Motor neuron (in vitro differentiated cells): ENCODE measurements at regions not wholly inside any gene's neighbourhood (a gene's known extent, or its start where the extent isn't known, plus 50 kb on each side); places are given as distances from the start of the nearest gene placed in this dataset.

Source experiments
- ATAC-seq, 8 experiments: fragments of 200-7000 bp; cut with Tn5 transposase; replicated peaks in 6 of 8; 2 replicates each; pipeline ENCODE4 v1.8.0; 2021; ENCODE audit warnings: mild to moderate bottlenecking in 8 of 8, moderate library complexity in 8 of 8
- H3K27ac ChIP-seq, 2 donors: fragments of 250-450 bp; sonication (Bioruptor Pico); 2 replicates each; pipeline ENCODE4 v1.9.0; 2021; ENCODE audit warnings: antibody characterized with exemption in 2 of 2, mild to moderate bottlenecking in 2 of 2, moderate library complexity in 1 of 2
- H3K4me1 ChIP-seq, 2 donors: fragments of 250-450 bp; sonication (Bioruptor Pico); replicated peaks in 1 of 2; 2 replicates each; pipeline ENCODE4 v1.6.1; 2021; ENCODE audit warnings: antibody characterized with exemption in 2 of 2, mild to moderate bottlenecking in 2 of 2, moderate library complexity in 1 of 2
- H3K4me3 ChIP-seq, 5 donors: fragments of 250-450 bp; sonication (Bioruptor Pico); 2 replicates each; pipeline ENCODE4 v1.9.0; 2021; ENCODE audit warnings: antibody characterized with exemption in 5 of 5, mild to moderate bottlenecking in 5 of 5, moderate library complexity in 4 of 5
- WGBS, 10 experiments: fragments of 450-650 bp; shearing (Covaris generic); methylation state at CpG; one replicate each; pipeline ENCODE4 v1.0.0; 2022; 5-methylcytosine and 5-hydroxymethylcytosine counted together
- in situ Hi-C, 9 experiments: fragments of 400-800 bp; cut with MboI; loops; one replicate each; pipeline ENCODE4 v1.15.0; 2021; ENCODE audit warnings: low sequenced_read_pairs in 9 of 9, low pct_unique_long_range_greater_than_20kb in 2 of 9; ENCODE audit not compliant: unreplicated experiment in 9 of 9

DNA sequence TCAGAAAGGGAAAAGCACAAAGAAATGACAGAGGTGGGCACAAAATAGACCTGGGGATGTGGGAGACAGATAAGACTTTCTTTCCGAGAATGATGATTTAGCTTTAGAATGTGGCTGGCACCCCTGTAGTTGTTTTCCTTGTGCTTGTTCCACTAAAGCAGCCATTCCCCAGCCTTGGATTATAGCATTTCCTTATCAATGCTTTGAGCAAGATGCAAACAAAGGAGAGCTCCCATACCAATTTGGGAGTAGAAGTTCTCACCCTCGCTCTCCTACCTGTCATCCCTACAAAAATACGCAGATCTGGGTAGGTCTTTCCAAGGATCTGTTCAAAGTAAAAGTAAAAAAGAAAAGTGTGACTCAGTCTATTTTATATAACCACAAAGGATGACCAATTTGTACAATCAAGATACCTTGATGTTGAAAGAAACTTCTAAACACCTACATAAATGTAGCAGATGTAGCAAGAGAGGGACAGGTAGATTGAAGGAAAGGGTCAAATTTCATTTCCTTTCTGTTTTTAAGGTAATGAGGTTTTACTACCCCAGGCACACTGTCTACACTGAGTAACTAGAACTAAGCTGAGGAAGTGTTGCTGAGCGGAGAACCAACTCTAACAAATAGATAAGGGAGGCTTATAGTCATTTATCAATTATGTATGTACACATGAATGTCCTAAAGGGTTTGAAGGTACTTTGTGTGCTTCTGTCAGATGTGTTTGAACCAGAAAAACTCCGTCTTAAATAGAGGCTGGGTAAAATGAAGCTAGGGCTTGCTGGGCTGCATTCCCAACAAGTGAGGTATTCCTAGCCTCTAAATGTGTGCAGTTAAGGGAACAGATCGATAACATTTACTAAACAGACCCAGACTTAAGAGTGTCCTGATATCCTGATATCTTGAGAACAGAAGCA is 91.1 kb upstream of the LRRN1 start:
- WGBS, 10 experiments = 13 to 96% (median 79%) methylated on average over 1 to 6 of the region's 6 CpGs; no CpG with 5 or more reads in 1 of the 10 experiments
- Histone ChIP-seq H3K27ac (no peak overlapping the region), H3K4me1 (peaks cover 4 to 9% of the 10 kb centered on the region in 2 donors), H3K4me3 (no peak overlapping the region)
- in situ Hi-C loops = no loop called here
- ATAC-seq = no peak

- in situ Hi-C loops = no loop called here
- Histone ChIP-seq H3K4me1 (peaks cover 5 to 6% of the 10 kb centered on the region in 2 donors), H3K27ac (no peak overlapping the region), H3K4me3 (no peak overlapping the region)
- ATAC-seq = no peak
- WGBS, 10 experiments = 0 to 75% (median 40%) methylated on average over 1 to 4 of the region's 6 CpGs; no CpG with 5 or more reads in 1 of the 10 experiments
Observed at GRCh38 chr3:3705090-3705775, 94.0 kb upstream of the LRRN1 start.

GRCh38 chr3:3701949-3702348 is 97.3 kb upstream of the LRRN1 start:
- peaks cover 5 to 9% of the 10 kb centered on the region in 2 donors for H3K4me1 ChIP-seq
- no peak overlapping the region for H3K4me3 ChIP-seq
- in situ Hi-C loops = no loop called here
- H3K27ac ChIP-seq = no peak overlapping the region
- WGBS, 10 experiments = 37 to 93% (median 74%) methylated on average over 2 to 5 of the region's 5 CpGs; no CpG with 5 or more reads in 1 of the 10 experiments
- ATAC-seq = no peak

DNA sequence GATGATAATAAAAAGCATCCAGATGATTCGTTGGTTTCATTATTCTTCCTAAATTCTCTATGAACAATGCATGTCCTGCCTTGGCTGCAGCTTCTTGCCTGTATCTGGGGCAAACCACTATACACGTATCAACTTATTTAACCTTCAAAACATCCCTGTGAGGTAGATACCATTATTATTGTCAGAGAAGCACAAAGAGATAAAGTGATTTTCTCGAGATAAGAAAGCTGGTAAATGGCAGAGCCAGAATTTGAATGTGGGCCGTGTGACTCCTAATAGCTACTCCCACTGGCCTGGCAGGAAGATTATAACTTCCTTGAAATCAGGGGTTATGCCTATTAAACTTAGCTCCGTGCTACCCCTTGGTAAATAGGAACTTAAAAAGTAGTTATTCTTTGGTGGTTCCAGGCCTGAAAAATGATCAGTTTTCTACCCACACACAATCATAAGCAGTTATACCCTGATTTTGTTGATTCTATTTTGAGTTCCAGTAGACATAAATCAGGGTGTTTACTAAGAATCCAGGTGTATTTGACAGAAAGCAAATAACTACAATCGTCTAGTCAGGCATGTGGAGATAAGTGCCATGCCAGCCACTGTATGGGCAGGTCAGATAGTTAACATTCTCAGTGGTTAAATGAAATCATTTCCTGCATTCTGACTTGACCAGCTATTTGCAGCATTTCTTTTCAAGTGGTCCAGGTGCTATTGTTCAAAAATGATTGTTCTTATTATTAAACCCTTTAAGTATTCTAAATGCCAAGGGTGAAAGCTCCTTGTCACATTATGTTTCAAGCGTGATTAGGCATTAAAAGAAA is 99.2 kb upstream of the LRRN1 start:
- Histone ChIP-seq H3K27ac (no peak overlapping the region), H3K4me1 (peaks cover 10 to 24% of the 10 kb centered on the region in 2 donors), H3K4me3 (no peak overlapping the region)
- in situ Hi-C loops = no loop called here
- 6 to 90% (median 72%) methylated on average over 2 to 7 of the region's 7 CpGs for WGBS, 10 experiments
- no peak for ATAC-seq

GRCh38 chr3:3699407-3699806 is 99.8 kb upstream of the LRRN1 start:
- no peak overlapping the region for H3K27ac ChIP-seq
- no peak overlapping the region for H3K4me3 ChIP-seq
- in situ Hi-C loops = no loop called here
- WGBS, 10 experiments = 14 to 100% (median 87%) methylated on average over 1 to 5 of the region's 5 CpGs; no CpG with 5 or more reads in 1 of the 10 experiments
- no peak for ATAC-seq
- H3K4me1 ChIP-seq = peaks cover 8 to 21% of the 10 kb centered on the region in 2 donors

DNA sequence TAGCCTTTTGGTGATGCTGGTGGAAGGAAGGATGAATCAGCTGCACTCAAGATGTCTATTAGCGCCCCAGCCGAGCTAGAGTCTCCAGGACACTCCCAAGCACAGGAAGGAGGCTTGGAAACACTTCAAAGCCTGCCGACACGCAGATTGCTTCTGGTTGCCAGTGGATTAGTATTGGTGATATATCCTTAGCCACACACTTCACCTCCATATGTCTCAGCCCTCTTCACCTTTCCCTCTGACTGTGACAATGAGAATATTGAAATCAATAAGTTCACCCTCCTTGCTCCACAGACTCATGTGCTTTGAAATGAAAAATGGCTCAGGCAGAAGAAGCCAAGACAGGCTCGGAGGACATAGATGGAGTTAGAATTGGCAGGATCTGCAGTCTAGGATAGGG is 102.9 kb upstream of the LRRN1 start:
- H3K4me3 ChIP-seq = no peak overlapping the region
- in situ Hi-C loops = no loop called here
- 0 to 92% (median 60%) methylated on average over 2 to 5 of the region's 5 CpGs; no CpG with 5 or more reads in 3 of the 10 experiments for WGBS, 10 experiments

DNA sequence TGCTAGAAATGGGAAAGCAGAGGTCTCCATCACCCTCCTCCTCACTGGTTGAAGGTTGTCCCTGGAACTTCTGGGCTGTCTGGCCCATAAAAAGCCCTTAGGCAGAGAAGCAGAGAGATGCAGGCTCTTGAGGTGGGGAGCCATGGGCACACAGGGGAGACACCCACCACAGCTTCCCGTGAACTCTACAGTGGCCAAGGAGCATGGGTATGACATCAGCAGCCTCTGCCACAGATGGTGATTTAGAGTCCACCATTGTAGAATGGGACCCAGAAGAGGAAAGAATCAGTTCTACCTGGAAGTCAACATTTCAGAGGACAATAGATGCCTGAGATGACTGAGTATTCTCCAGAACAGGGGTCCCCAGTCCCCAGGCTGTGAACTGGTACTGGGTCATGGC is 105.6 kb upstream of the LRRN1 start:
- in situ Hi-C loops = no loop called here
- 44% methylated on average over 1 of the region's 1 CpG; no CpG with 5 or more reads in 9 of the 10 experiments for WGBS, 10 experiments

More for the DNA sequence above, 102.9 kb upstream of the LRRN1 start:
- peak in 5 of 8 experiments; percentile 14 to 86 (median 50) for ATAC-seq
- H3K4me1 ChIP-seq = peaks cover 8 to 27% of the 10 kb centered on the region in 2 donors
- H3K27ac ChIP-seq = no peak overlapping the region

DNA sequence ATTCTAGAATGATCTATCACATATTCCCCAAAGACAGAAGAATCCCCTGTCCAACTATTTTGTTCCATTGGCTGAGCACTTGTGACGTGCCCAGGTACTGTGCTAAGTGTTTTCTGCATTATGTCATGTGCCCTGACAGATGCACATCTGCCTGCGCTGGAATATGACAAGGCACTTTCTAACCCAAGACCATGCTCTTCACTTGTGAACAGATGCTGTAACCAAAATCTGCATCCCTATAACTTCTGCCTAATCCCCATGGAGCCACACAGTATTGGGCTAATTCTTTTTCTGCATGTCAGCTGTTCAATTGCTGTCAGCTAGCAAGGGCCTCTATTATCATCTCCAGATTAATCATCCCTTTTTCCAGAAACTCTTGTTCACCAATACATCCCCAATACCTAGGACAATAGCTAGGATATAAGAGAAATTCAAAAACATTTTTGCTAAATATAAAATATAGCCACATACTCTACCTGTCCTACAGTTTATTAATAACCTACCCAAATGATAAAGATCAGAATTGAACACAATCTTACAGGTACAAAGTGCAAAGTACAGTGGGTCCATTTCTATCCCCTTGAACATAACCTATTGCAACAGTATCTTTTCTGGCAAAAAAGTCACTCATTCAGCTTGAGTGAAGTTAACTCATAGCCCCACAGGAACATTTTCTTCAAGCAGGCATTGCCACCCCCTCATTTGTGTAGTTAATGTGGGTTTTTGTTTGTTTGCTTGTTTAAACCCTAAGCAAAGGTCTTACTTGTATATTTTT is 109.4 kb upstream of the LRRN1 start:
- no peak overlapping the region for H3K4me3 ChIP-seq
- ATAC-seq = peak in 1 of 8 experiments; percentile 38
- H3K27ac ChIP-seq = no peak overlapping the region
- in situ Hi-C loops = no loop called here
- peaks cover 0 to 11% of the 10 kb centered on the region in 2 donors for H3K4me1 ChIP-seq
- 0 to 100% (median 46%) methylated on average over 2 of the region's 2 CpGs; no CpG with 5 or more reads in 6 of the 10 experiments for WGBS, 10 experiments

More for the DNA sequence above, 105.6 kb upstream of the LRRN1 start:
- Histone ChIP-seq H3K27ac (no peak overlapping the region), H3K4me3 (no peak overlapping the region), H3K4me1 (peaks cover 8 to 29% of the 10 kb centered on the region in 2 donors)
- ATAC-seq = no peak

GRCh38 chr3:3686907-3687648 is 112.2 kb upstream of the LRRN1 start:
- no peak overlapping the region for H3K4me3 ChIP-seq
- ATAC-seq = no peak
- H3K27ac ChIP-seq = no peak overlapping the region
- in situ Hi-C loops = no loop called here
- 0 to 100% (median 62%) methylated on average over 1 to 3 of the region's 3 CpGs for WGBS, 10 experiments
- peaks cover 0 to 7% of the 10 kb centered on the region in 2 donors for H3K4me1 ChIP-seq

- H3K27ac ChIP-seq = no peak overlapping the region
Observed at GRCh38 chr3:3685721-3686120, 113.5 kb upstream of the LRRN1 start.

DNA sequence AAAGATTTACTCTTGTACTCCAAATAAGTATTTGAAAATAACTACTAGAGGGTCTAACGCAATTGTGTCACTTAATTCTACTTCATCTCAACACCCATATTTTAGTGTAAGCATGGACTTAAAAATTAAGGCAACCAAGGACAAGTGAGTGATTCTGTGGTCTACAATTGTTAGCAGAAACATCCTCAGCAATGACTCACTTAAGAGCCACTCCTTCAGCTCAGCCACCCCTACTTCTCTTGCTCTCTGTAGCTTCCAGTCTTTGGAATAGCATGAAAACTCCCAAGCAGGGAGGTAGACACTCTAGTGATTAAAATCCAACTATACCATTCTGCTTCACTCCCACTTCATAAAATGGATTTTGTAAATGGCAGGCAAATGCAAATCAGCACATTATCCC is 116.0 kb upstream of the LRRN1 start:
- in situ Hi-C loops = no loop called here
- Histone ChIP-seq H3K27ac (no peak overlapping the region), H3K4me1 (no peaks in the 10 kb centered on the region), H3K4me3 (no peak overlapping the region)
- 0 to 89% (median 63%) methylated on average over 1 of the region's 1 CpG; no CpG with 5 or more reads in 4 of the 10 experiments for WGBS, 10 experiments
- ATAC-seq = no peak

More at GRCh38 chr3:3685721-3686120, 113.5 kb upstream of the LRRN1 start:
- Histone ChIP-seq H3K4me3 (no peak overlapping the region), H3K4me1 (peaks cover 0 to 5% of the 10 kb centered on the region in 2 donors)
- no peak for ATAC-seq
- in situ Hi-C loops = no loop called here
- WGBS, 10 experiments = 29 to 100% (median 81%) methylated on average over 1 to 7 of the region's 7 CpGs
